Loucy (cell line): ENCODE measurements at regions not wholly inside any gene's neighbourhood (a gene's known extent, or its start where the extent isn't known, plus 50 kb on each side); places are given as distances from the start of the nearest gene placed in this dataset.

Experiments
- EZH2phosphoT487 ChIP-seq: fragments of 200-600 bp; IDR thresholded peaks from 2 replicates; pipeline ENCODE4 v1.6.1; 2018; ENCODE audit warnings: antibody characterized with exemption, mild to moderate bottlenecking, moderate library complexity, borderline replicate concordance
- TF ChIP-seq, protein P1 (sequence below): fragments of 200-600 bp; sonication (generic); conservative IDR thresholded peaks from 2 replicates; pipeline ENCODE4 v1.5.1; 2014; ENCODE audit warnings: mild to moderate bottlenecking, antibody characterized with exemption, low read length

DNA sequence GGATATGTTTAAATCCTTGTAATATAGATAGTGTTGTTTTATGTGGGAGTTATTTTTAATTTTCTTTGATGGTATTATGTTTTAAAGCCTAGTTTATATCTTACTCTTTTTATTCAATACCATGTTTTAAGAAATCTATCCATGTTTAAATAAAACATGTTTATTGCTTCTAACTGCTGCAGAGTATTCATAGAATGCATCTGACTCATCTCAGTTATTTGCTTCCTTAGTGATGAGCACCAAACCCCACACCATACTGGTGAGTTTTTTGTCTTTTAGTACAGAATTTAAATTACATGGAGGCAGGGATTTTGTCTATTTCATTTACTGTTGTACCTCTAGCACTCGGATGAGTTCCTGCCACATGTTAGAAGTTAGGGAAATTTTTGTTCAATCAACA, 209.2 kb downstream of the NSUN3 start:
- TF ChIP-seq, protein P1, sequence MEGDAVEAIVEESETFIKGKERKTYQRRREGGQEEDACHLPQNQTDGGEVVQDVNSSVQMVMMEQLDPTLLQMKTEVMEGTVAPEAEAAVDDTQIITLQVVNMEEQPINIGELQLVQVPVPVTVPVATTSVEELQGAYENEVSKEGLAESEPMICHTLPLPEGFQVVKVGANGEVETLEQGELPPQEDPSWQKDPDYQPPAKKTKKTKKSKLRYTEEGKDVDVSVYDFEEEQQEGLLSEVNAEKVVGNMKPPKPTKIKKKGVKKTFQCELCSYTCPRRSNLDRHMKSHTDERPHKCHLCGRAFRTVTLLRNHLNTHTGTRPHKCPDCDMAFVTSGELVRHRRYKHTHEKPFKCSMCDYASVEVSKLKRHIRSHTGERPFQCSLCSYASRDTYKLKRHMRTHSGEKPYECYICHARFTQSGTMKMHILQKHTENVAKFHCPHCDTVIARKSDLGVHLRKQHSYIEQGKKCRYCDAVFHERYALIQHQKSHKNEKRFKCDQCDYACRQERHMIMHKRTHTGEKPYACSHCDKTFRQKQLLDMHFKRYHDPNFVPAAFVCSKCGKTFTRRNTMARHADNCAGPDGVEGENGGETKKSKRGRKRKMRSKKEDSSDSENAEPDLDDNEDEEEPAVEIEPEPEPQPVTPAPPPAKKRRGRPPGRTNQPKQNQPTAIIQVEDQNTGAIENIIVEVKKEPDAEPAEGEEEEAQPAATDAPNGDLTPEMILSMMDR = no peak
- TF ChIP-seq EZH2phosphoT487 = no peak
